WTC11 (cell line): ENCODE measurements at regions not wholly inside any gene's neighbourhood (a gene's known extent, or its start where the extent isn't known, plus 50 kb on each side); places are given as distances from the start of the nearest gene placed in this dataset.

Source experiments
- ATAC-seq: fragments of 200-7000 bp; cut with Tn5 transposase; 2 replicates; pipeline ENCODE4 v1.10.0; 2021; ENCODE audit warnings: mild to moderate bottlenecking, moderate library complexity
- CTCF ChIA-PET: fragments of 300-600 bp; sonication (Branson Sonifier 250); formaldehyde crosslinking; loops from one replicate; lab custom pipeline; 2021; ENCODE audit warnings: antibody characterized with exemption; lab: Charles Lee
- POLR2A ChIA-PET: fragments of 350-600 bp; sonication (Branson Sonifier 250); formaldehyde crosslinking; loops from one replicate; lab custom pipeline; 2021; ENCODE audit warnings: antibody characterized with exemption; lab: Charles Lee
- DNase-seq: peaks from one replicate; pipeline ENCODE4 v3.0.0; 2021; ENCODE audit warnings: low spot score
- H3K27ac Mint-ChIP-seq: 2 replicates; pipeline ENCODE4 v1.8.0; 2021; ENCODE audit warnings: mixed read lengths
- H3K27me3 Mint-ChIP-seq: 2 replicates; pipeline ENCODE4 v1.8.0; 2021; ENCODE audit warnings: low read depth, mild to moderate bottlenecking, moderate library complexity, mixed read lengths
- H3K36me3 Mint-ChIP-seq: 2 replicates; pipeline ENCODE4 v1.8.0; 2021; ENCODE audit warnings: mixed read lengths
- H3K4me1 Mint-ChIP-seq: 2 replicates; pipeline ENCODE4 v1.8.0; 2022; ENCODE audit warnings: mixed read lengths
- H3K4me3 Mint-ChIP-seq: 2 replicates; pipeline ENCODE4 v1.8.0; 2021; ENCODE audit warnings: mild to moderate bottlenecking, moderate library complexity, mixed read lengths
- H3K9me3 Mint-ChIP-seq: 2 replicates; pipeline ENCODE4 v1.8.0; 2021; ENCODE audit warnings: mixed read lengths
- CDX4 ChIP-seq: fragments of 250-450 bp; sonication (Bioruptor Pico); IDR thresholded peaks from 2 replicates; pipeline ENCODE4 v1.9.0; 2021; ENCODE audit warnings: moderate library complexity, mild to moderate bottlenecking, inconsistent platforms, borderline replicate concordance
- CREB1 ChIP-seq: sonication (generic); formaldehyde crosslinking; IDR thresholded peaks from 2 replicates; pipeline ENCODE4 v1.8.0; 2023; ENCODE audit warnings: mild to moderate bottlenecking, missing genetic modification reagents
- E2F4 ChIP-seq: sonication (generic); formaldehyde crosslinking; IDR thresholded peaks from 2 replicates; pipeline ENCODE4 v1.8.1; 2022; ENCODE audit warnings: low read depth, mild to moderate bottlenecking, moderate library complexity, missing genetic modification reagents, borderline replicate concordance
- E2F5 ChIP-seq: sonication (generic); formaldehyde crosslinking; IDR thresholded peaks from 2 replicates; pipeline ENCODE4 v1.8.1; 2022; ENCODE audit warnings: mild to moderate bottlenecking, moderate library complexity, missing genetic modification reagents
- EMX1 ChIP-seq: fragments of 250-450 bp; sonication (Bioruptor Pico); IDR thresholded peaks from 2 replicates; pipeline ENCODE4 v1.8.0; 2021; ENCODE audit warnings: mild to moderate bottlenecking
- GRHL2 ChIP-seq: fragments of 250-450 bp; sonication (Bioruptor Pico); IDR thresholded peaks from 2 replicates; pipeline ENCODE4 v1.8.0; 2022; ENCODE audit warnings: mild to moderate bottlenecking, moderate library complexity; ENCODE audit not compliant: insufficient replicate concordance, severe bottlenecking
- MLX ChIP-seq: sonication (generic); formaldehyde crosslinking; IDR thresholded peaks from 2 replicates; pipeline ENCODE4 v1.8.1; 2023; ENCODE audit warnings: mild to moderate bottlenecking, missing genetic modification reagents, moderate library complexity
- NFATC4 ChIP-seq: fragments of 250-450 bp; sonication (Bioruptor Pico); IDR thresholded peaks from 2 replicates; pipeline ENCODE4 v1.9.0; 2021; ENCODE audit warnings: mild to moderate bottlenecking
- NFYB ChIP-seq: sonication (generic); formaldehyde crosslinking; conservative IDR thresholded peaks from 2 replicates; pipeline ENCODE4 v1.8.0; 2022; ENCODE audit warnings: low read depth, missing genetic modification reagents
- NR1H2 ChIP-seq: sonication (generic); formaldehyde crosslinking; IDR thresholded peaks from 2 replicates; pipeline ENCODE4 v1.9.0; 2021; ENCODE audit warnings: mild to moderate bottlenecking, moderate library complexity, missing genetic modification reagents
- PRDM15 ChIP-seq: sonication (generic); formaldehyde crosslinking; IDR thresholded peaks from 2 replicates; pipeline ENCODE4 v1.8.0; 2022; ENCODE audit warnings: missing genetic modification reagents
- PRRX2 ChIP-seq: fragments of 250-450 bp; sonication (Bioruptor Pico); IDR thresholded peaks from 2 replicates; pipeline ENCODE4 v1.8.0; 2021; ENCODE audit warnings: mild to moderate bottlenecking
- SOX15 ChIP-seq: fragments of 250-450 bp; sonication (Bioruptor Pico); IDR thresholded peaks from 2 replicates; pipeline ENCODE4 v1.9.0; 2021; ENCODE audit warnings: mild to moderate bottlenecking
- TCF7 ChIP-seq: sonication (generic); formaldehyde crosslinking; IDR thresholded peaks from 2 replicates; pipeline ENCODE4 v1.8.0; 2022; ENCODE audit warnings: mild to moderate bottlenecking, low read depth, missing genetic modification reagents, moderate library complexity
- TEAD1 ChIP-seq: sonication (generic); formaldehyde crosslinking; IDR thresholded peaks from 2 replicates; pipeline ENCODE4 v1.8.0; 2022; ENCODE audit warnings: mild to moderate bottlenecking, missing genetic modification reagents
- USF2 ChIP-seq: sonication (generic); formaldehyde crosslinking; IDR thresholded peaks from 2 replicates; pipeline ENCODE4 v1.8.1; 2023; ENCODE audit warnings: mild to moderate bottlenecking, missing genetic modification reagents, moderate library complexity
- ZNF281 ChIP-seq: sonication (generic); formaldehyde crosslinking; IDR thresholded peaks from 2 replicates; pipeline ENCODE4 v1.8.0; 2023; ENCODE audit warnings: mild to moderate bottlenecking, missing genetic modification reagents
- ZNF425 ChIP-seq: fragments of 250-450 bp; sonication (Bioruptor Pico); conservative IDR thresholded peaks from 2 replicates; pipeline ENCODE4 v1.9.0; 2021; ENCODE audit warnings: mild to moderate bottlenecking
- ZSCAN18 ChIP-seq: fragments of 250-450 bp; sonication (Bioruptor Pico); IDR thresholded peaks from 2 replicates; pipeline ENCODE4 v2.1.2; 2022; ENCODE audit warnings: mild to moderate bottlenecking, moderate library complexity

- TF ChIP-seq SOX15 (CRISPR knock-in tag) (no peak), MLX (CRISPR knock-in tag) (no peak)
- H3K4me3 Mint-ChIP-seq = no peak overlapping the region
- H3K4me1 Mint-ChIP-seq = peaks cover 12% of the 10 kb centered on the region
- no peaks in the 10 kb centered on the region for H3K27me3 Mint-ChIP-seq
- no peaks in the 10 kb centered on the region for H3K36me3 Mint-ChIP-seq
- H3K27ac Mint-ChIP-seq = no peak overlapping the region
- CTCF ChIA-PET = no interaction called here
- DNase-seq (no peak), ATAC-seq (no peak)
- H3K9me3 Mint-ChIP-seq = no peaks in the 10 kb centered on the region
- POLR2A ChIA-PET = no interaction called here
These were observed 179.9 kb upstream of the NCKAP5 start for GRCh38 chr2:133748007-133748700.

- ChIA-PET CTCF (no interaction called here), POLR2A (no interaction called here)
- no peaks in the 10 kb centered on the region for H3K9me3 Mint-ChIP-seq
- TF ChIP-seq E2F5 (no peak), E2F4 (CRISPR knock-in tag) (no peak), ZNF281 (CRISPR knock-in tag) (no peak), CDX4 (no peak), TEAD1 (CRISPR knock-in tag) (no peak), TCF7 (CRISPR knock-in tag) (no peak), GRHL2 (no peak), NFYB (CRISPR knock-in tag) (no peak), EMX1 (CRISPR knock-in tag) (no peak), PRDM15 (CRISPR knock-in tag) (no peak), ZSCAN18 (no peak), NR1H2 (no peak), ZNF425 (CRISPR knock-in tag) (no peak), PRRX2 (CRISPR knock-in tag) (no peak), CREB1 (CRISPR knock-in tag) (no peak), NFATC4 (CRISPR knock-in tag) (no peak), USF2 (no peak)
These were observed 185.4 kb upstream of the NCKAP5 start for GRCh38 chr2:133753665-133754064.

More at GRCh38 chr2:133753665-133754064, 185.4 kb upstream of the NCKAP5 start:
- DNase-seq (no peak), ATAC-seq (no peak)
- Mint-ChIP-seq H3K27ac (no peak overlapping the region), H3K4me3 (no peak overlapping the region), H3K27me3 (no peaks in the 10 kb centered on the region), H3K36me3 (no peaks in the 10 kb centered on the region), H3K4me1 (peaks cover 25% of the 10 kb centered on the region)
